Endodermal cell (in vitro differentiated cells): ENCODE measurements at regions not wholly inside any gene's neighbourhood (a gene's known extent, or its start where the extent isn't known, plus 50 kb on each side); places are given as distances from the start of the nearest gene placed in this dataset.

Experiments
- DNase-seq: peaks from one replicate; pipeline ENCODE4 v3.0.0-alpha.2; 2017
- H3K27ac ChIP-seq: 2 replicates; pipeline ENCODE4 v1.5.1; 2013; ENCODE audit warnings: mild to moderate bottlenecking, low read depth, low read length, moderate library complexity
- H3K27me3 ChIP-seq: 2 replicates; pipeline ENCODE4 v1.6.1; 2013; ENCODE audit warnings: mild to moderate bottlenecking, low read length, moderate library complexity; ENCODE audit not compliant: insufficient read depth, control insufficient read depth, poor library complexity, severe bottlenecking
- H3K36me3 ChIP-seq: 2 replicates; pipeline ENCODE4 v1.7.0; 2013; ENCODE audit warnings: mild to moderate bottlenecking, low read length, moderate library complexity; ENCODE audit not compliant: control insufficient read depth, insufficient read depth
- H3K4me1 ChIP-seq: one replicate; pipeline ENCODE4 v1.7.0; 2013; ENCODE audit warnings: low read length; ENCODE audit not compliant: control insufficient read depth, insufficient read depth
- H3K4me3 ChIP-seq: 2 replicates; pipeline ENCODE4 v1.5.1; 2013; ENCODE audit warnings: mild to moderate bottlenecking, low read length, moderate library complexity
- H3K9ac ChIP-seq: 2 replicates; pipeline ENCODE4 v1.6.1; 2013; ENCODE audit warnings: mild to moderate bottlenecking, low read length, moderate library complexity; ENCODE audit not compliant: poor library complexity, severe bottlenecking; ENCODE audit errors: extremely low read depth
- H3K9me3 ChIP-seq: 2 replicates; pipeline ENCODE4 v1.6.1; 2013; ENCODE audit warnings: mild to moderate bottlenecking, low read length, moderate library complexity; ENCODE audit not compliant: control insufficient read depth
- H3K27ac Mint-ChIP-seq: 2 replicates; pipeline ENCODE4 v1.8.0; 2020; ENCODE audit warnings: mixed read lengths
- H3K27me3 Mint-ChIP-seq: 2 replicates; pipeline ENCODE4 v1.8.0; 2021; ENCODE audit warnings: mild to moderate bottlenecking, mixed read lengths; ENCODE audit not compliant: insufficient read depth
- H3K36me3 Mint-ChIP-seq: 2 replicates; pipeline ENCODE4 v1.8.0; 2020; ENCODE audit warnings: low read depth, mixed read lengths
- H3K4me1 Mint-ChIP-seq: 2 replicates; pipeline ENCODE4 v1.8.0; 2020; ENCODE audit warnings: mixed read lengths
- H3K4me3 Mint-ChIP-seq: 2 replicates; pipeline ENCODE4 v1.8.0; 2020; ENCODE audit warnings: mild to moderate bottlenecking, moderate library complexity, mixed read lengths
- H3K9me3 Mint-ChIP-seq: 2 replicates; pipeline ENCODE4 v1.8.0; 2020; ENCODE audit warnings: mild to moderate bottlenecking, mixed read lengths
- CTCF ChIP-seq: fragments of 200-600 bp; sonication (generic); conservative IDR thresholded peaks from 2 replicates; pipeline ENCODE4 v1.5.0; 2021; ENCODE audit warnings: antibody characterized with exemption, mild to moderate bottlenecking
- WGBS, 2 experiments: methylation state at CpG; one replicate each; pipeline versions ENCODE4 v1.1.5 to v1.1.7; 2013; ENCODE audit warnings: missing lambda C conversion rate in 2 of 2, mixed read lengths in 1 of 2; ENCODE audit not compliant: insufficient coverage in 1 of 2, insufficient read length in 1 of 2; 5-methylcytosine and 5-hydroxymethylcytosine counted together

GRCh38 chr1:3959361-3959760 is 59.3 kb upstream of the C1orf174 start:
- H3K36me3 ChIP-seq, result no peaks in the 10 kb centered on the region
- no peak overlapping the region for H3K9ac ChIP-seq
- no peaks in the 10 kb centered on the region for H3K9me3 ChIP-seq
- no peaks in the 10 kb centered on the region for H3K27me3 ChIP-seq
- no peak for TF ChIP-seq CTCF
- DNase-seq, result no peak
- Mint-ChIP-seq H3K4me1 (peaks cover 6% of the 10 kb centered on the region), H3K4me3 (no peak overlapping the region), H3K27me3 (no peaks in the 10 kb centered on the region), H3K27ac (no peak overlapping the region), H3K36me3 (no peaks in the 10 kb centered on the region), H3K9me3 (peaks cover 2% of the 10 kb centered on the region)
- H3K4me3 ChIP-seq, result no peak overlapping the region
- no peak overlapping the region for H3K27ac ChIP-seq
- WGBS, 2 experiments, result 80 to 91% methylated on average over 12 of the region's 12 CpGs
- no peaks in the 10 kb centered on the region for H3K4me1 ChIP-seq

GRCh38 chr1:3963554-3963953 is 63.5 kb upstream of the C1orf174 start:
- peaks cover 4% of the 10 kb centered on the region for H3K27me3 ChIP-seq
- no peak overlapping the region for H3K27ac ChIP-seq
- Mint-ChIP-seq H3K36me3 (no peaks in the 10 kb centered on the region), H3K9me3 (peaks cover 31% of the 10 kb centered on the region), H3K4me3 (no peak overlapping the region), H3K27me3 (peaks cover 6% of the 10 kb centered on the region), H3K27ac (no peak overlapping the region), H3K4me1 (peaks cover 2% of the 10 kb centered on the region)
- TF ChIP-seq CTCF, result no peak
- no peak overlapping the region for H3K4me3 ChIP-seq
- no peaks in the 10 kb centered on the region for H3K4me1 ChIP-seq
- WGBS, 2 experiments, result 87 to 91% methylated on average over 7 to 9 of the region's 9 CpGs
- no peaks in the 10 kb centered on the region for H3K9me3 ChIP-seq
- no peak overlapping the region for H3K9ac ChIP-seq
- H3K36me3 ChIP-seq, result no peaks in the 10 kb centered on the region
- DNase-seq, result no peak

- peaks cover 4% of the 10 kb centered on the region for H3K27me3 ChIP-seq
- no peaks in the 10 kb centered on the region for H3K4me1 Mint-ChIP-seq
- no peaks in the 10 kb centered on the region for H3K36me3 Mint-ChIP-seq
- no peak overlapping the region for H3K4me3 ChIP-seq
- no peaks in the 10 kb centered on the region for H3K36me3 ChIP-seq
- 93 to 100% methylated on average over 3 to 6 of the region's 6 CpGs for WGBS, 2 experiments
- H3K4me1 ChIP-seq, result no peaks in the 10 kb centered on the region
- TF ChIP-seq CTCF, result no peak
- H3K9me3 ChIP-seq, result no peaks in the 10 kb centered on the region
- H3K27ac ChIP-seq, result no peak overlapping the region
- DNase-seq, result no peak
- no peak overlapping the region for H3K4me3 Mint-ChIP-seq
- no peak overlapping the region for H3K27ac Mint-ChIP-seq
- peaks cover 51% of the 10 kb centered on the region for H3K9me3 Mint-ChIP-seq
- H3K9ac ChIP-seq, result no peak overlapping the region
- peaks cover 15% of the 10 kb centered on the region for H3K27me3 Mint-ChIP-seq
Measured at GRCh38 chr1:3965693-3966092, 65.6 kb upstream of the C1orf174 start.
